ENCODE measurements at regions not wholly inside any gene's neighbourhood (a gene's known extent, or its start where the extent isn't known, plus 50 kb on each side); places are given as distances from the start of the nearest gene placed in this dataset.
A peak's percentile ranks its signal among the peaks of the same experiment; 100 is the strongest.

DNA sequence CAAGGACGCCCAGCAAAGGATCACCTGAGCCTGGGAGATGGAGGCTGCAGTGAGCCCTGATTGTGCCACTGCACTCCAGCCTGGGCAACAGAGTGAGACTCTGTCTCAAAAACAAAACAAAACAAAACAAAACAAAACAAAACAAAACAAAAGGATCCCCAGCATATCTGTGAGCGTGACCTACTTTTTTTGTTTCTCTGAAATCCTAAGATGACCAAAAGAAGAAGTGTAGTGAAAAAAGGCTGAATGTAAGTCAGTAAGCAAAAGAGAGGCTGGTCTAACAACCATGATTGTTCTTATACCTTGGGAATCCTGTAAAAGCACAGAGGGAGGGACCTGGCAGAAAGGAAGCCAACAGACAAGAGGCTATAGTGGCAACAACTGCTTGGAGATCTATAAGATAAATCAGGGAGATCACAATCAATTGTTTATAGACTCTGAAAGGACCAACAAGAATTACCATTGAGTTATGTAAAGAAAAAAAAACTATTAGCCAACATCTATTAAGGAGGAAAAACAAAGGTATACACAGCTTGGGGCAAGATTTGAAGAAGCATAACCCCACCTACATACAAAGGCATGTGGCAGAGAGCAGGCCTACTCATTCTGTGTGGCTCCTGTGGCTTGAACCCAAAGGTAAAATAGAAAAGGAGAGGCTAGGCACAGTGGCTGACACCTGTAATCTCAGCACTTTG is 255.2 kb upstream of the KLF14 start:
- DNase-seq, result no peak

DNA sequence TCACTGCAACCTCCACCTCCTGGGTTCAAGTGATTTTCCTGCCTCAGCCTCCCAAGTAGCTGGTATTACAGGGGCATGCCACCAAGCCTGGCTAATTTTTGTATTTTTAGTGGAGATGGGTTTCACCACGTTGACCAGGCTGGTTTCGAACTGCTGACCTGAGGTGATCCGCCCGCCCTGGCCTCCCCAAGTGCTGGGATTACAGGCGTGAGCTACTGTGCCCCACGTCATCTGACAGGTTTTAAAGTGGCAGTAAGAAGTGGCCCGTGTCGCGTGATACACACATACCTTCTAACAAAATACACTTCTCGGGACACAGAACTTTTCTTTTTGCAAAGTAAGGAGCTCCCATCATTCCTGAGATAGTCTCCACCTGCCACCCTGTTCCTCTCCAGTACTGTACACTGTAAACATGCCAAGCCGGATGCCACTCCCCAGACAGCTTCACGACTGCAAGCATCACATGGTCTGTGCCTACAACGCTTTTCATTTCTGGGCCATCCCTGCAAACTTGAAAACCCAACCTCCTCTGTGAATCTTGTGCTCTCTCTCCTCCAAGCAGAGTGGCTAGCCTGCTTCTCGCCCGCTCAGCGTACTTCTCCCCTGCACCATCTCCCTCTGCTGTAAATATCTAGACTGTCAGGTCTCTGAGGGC is 256.3 kb upstream of the KLF14 start:
- no peak for DNase-seq

DNA sequence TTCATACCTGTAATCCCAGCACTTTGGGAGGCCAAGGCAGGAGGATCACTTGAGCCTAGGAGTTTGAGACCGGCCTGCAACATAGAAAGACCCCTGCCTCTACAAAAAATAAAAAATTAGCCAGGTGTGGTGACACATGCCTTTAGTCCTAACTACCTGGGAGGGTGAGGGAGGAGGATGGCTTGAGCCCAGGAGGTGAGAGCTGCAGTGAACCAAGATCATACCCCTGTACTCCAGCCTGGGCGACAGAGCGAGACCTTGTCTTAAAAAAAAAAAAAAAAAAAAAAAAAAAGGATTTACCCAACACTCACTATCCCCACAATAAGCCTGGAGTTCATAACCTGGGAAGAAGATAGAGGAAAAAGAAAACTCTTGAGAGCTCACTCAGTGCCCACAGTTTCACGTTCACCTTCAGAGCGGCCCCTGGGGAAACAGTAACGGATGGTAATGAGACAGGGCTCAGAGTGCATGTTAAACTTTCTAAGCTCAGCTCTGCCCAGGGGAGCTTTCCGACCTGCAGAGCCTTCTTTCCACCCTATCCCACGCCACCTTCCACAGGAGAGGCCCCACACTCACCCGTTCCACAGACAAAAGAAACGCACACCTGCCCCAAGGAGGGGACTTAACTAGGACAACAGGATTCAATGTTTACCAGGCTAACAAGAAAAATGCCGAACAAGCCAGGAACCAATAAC is 259.8 kb upstream of the KLF14 start:
- no peak for DNase-seq

GRCh38 chr7:130994378-130995115 is 260.5 kb upstream of the KLF14 start:
- peak in 42 of 58 donors; percentile 21 to 87 (median 50) for DNase-seq

- no peak for DNase-seq
Observed at GRCh38 chr7:130995252-130996081, 261.5 kb upstream of the KLF14 start.

GRCh38 chr7:130996205-130996832 is 262.3 kb upstream of the KLF14 start:
- DNase-seq, result peak in 1 of 58 donors; percentile 9

DNA sequence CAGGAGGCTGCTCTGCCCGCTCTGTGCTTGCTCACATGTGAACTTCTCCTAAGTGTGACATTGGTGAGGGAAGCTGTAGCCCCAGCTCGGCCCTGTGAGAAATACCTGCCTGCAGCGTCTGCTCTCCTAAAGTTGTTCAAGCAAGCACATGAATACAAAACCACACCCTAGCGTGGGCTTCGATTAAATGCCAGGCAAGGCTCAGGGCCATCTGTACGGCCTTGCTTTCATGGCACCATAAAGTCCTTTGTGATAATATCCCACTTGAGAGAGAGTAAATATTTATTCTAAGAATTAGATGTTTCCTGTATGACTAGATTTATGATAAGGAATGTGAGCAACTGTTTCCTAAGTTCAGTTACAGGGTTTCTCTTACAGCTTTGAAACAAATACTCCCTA is 262.8 kb upstream of the KLF14 start:
- DNase-seq, result peak in 2 of 58 donors; percentile 10 to 26

DNA sequence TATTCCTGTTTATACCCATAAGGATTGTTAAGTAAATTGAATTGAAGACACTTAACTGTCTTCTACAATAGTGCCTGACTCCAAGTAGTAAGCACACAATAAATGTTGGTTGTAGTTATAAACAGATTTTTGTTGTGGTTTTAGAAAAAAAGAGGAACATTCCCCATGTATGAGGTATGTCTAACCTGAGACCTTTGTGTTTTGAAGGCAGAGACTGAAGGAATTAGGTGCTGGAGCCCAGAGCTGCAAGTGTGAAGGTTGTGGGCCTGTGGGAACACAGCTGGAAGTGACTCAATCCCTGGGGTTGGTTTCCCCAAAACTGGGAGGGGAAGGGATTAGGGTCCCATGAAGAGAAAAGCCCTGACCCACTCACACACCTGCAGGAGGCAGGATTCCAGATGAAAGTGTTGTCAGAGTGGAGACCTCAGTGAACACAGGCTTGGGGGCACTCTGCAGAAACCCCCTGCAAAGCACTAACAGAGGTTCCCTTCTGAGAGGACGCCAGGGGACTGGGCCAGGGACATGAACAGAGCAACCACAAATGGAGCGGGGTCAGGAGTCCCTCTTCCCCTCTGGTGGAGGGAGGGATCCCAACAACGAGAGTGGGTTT is 265.1 kb upstream of the KLF14 start:
- DNase-seq, result no peak

GRCh38 chr7:130999926-131000325 is 265.9 kb upstream of the KLF14 start:
- no peak for DNase-seq

DNA sequence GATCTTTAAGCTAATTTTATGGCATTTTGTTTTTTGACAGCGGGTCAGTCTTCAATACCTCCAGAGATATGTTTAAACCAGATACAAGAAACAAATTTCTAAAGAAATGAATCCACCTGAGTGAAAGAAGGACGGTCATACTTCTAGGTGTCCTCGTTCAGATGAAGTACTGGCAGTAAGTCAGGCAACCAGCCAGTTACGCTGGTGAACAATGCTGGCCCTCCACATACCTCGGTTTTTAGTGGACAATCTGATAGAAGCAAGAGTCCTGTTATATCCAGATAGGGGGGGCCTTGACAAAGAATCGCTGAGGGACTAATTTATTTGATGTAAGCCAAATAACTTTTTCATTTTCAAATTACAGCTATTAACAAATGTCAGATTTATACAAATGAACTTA is 266.4 kb upstream of the KLF14 start:
- DNase-seq, result no peak

- DNase-seq, result no peak
Observed at GRCh38 chr7:131000873-131001272, 266.9 kb upstream of the KLF14 start.

GRCh38 chr7:131002600-131002999 is 268.6 kb upstream of the KLF14 start:
- DNase-seq, result no peak

DNA sequence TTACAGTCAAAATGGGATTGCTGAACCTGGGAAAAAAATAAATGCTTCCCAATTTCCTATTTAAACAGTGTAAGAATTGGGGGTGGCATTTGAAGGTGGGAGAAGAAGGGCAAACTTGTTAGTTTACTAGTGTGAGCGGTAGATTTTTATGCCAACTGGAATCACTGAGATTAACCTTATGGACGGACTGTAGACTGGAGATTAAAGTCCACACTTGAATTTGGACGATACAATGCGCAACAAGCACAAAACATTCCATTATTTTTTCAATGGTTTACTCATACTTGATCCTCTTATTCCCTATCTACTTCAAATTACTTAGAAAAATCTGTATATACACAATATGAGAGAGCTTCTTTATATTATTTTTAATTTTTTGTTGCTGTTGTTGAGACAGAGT is 269.6 kb upstream of the KLF14 start:
- no peak for DNase-seq

DNA sequence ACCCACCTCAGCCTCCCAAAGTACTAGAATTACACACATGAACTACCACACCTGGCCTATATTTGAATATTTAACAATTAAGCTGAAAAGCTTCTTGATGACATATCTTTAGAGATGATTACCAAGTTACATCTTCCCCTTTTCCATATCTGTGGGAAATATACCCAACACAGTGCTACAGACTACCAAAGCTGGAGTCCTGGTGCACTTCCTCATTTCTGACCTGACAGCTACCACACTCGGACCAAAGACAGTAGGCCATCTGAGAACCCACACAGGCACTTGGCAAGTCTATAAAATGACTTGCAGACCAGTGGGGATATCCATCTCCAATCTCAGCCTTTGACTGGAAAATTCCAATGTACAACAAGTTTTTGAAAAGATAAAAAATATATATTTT is 270.4 kb upstream of the KLF14 start:
- no peak for DNase-seq

- DNase-seq, result peak in 44 of 58 donors; percentile 18 to 83 (median 36)
Observed at GRCh38 chr7:131007439-131008330, 273.7 kb upstream of the KLF14 start.

- DNase-seq, result no peak
Observed at GRCh38 chr7:131008840-131009711, 275.1 kb upstream of the KLF14 start.

GRCh38 chr7:131010029-131010716 is 276.2 kb upstream of the KLF14 start:
- DNase-seq, result no peak

All from anterior cingulate cortex (tissue), 58 donors.